H1 (cell line): ENCODE measurements at regions not wholly inside any gene's neighbourhood (a gene's known extent, or its start where the extent isn't known, plus 50 kb on each side); places are given as distances from the start of the nearest gene placed in this dataset.

Experiments used
- CTCF ChIA-PET: fragments of 300-600 bp; sonication (Branson Sonifier 250); formaldehyde crosslinking; loops from one replicate; lab custom pipeline; 2021; ENCODE audit not compliant: partially characterized antibody; lab: Charles Lee
- POLR2A ChIA-PET: fragments of 300-600 bp; sonication (Branson Sonifier 250); formaldehyde crosslinking; loops from one replicate; lab custom pipeline; 2021; ENCODE audit warnings: inconsistent platforms; ENCODE audit not compliant: partially characterized antibody; lab: Charles Lee
- DNase-seq, 2 experiments: peaks; one replicate each; pipeline versions ENCODE4 v3.0.0 to v3.0.0-alpha.2; 2010 to 2022; ENCODE audit warnings: low spot score in 2 of 2, low read depth in 1 of 2, mixed read lengths in 1 of 2
- FAIRE-seq: peaks from 2 replicates; lab custom pipeline; 2011; peaks lifted over from hg19 to GRCh38; lab: Jason Lieb, UNC
- H2AFZ ChIP-seq: 2 replicates; pipeline ENCODE4 v1.8.1; 2012; ENCODE audit warnings: low read length, inconsistent platforms
- H2AK5ac ChIP-seq: 2 replicates; pipeline ENCODE4 v1.6.1; 2013; ENCODE audit warnings: low read depth, low read length
- H2BK120ac ChIP-seq: replicated peaks from 2 replicates; pipeline ENCODE3; 2013; ENCODE audit warnings: low read depth, low read length, inconsistent platforms
- H2BK12ac ChIP-seq: 2 replicates; pipeline ENCODE4 v1.6.1; 2013; ENCODE audit warnings: low read depth, low read length
- H2BK15ac ChIP-seq: 2 replicates; pipeline ENCODE4 v1.6.1; 2013; ENCODE audit warnings: low read length
- H2BK20ac ChIP-seq: 2 replicates; pipeline ENCODE4 v1.6.1; 2013; ENCODE audit warnings: low read length
- H2BK5ac ChIP-seq: 2 replicates; pipeline ENCODE4 v1.6.1; 2013; ENCODE audit warnings: low read depth, low read length
- H3K14ac ChIP-seq: 2 replicates; pipeline ENCODE4 v1.6.1; 2013; ENCODE audit warnings: inconsistent platforms; ENCODE audit not compliant: insufficient read length
- H3K18ac ChIP-seq: 2 replicates; pipeline ENCODE4 v1.6.1; 2013; ENCODE audit warnings: low read length; ENCODE audit errors: extremely low read depth
- H3K23ac ChIP-seq: 2 replicates; pipeline ENCODE4 v1.6.1; 2013; ENCODE audit warnings: inconsistent platforms; ENCODE audit not compliant: insufficient read length
- H3K23me2 ChIP-seq: 2 replicates; pipeline ENCODE4 v1.6.1; 2013; ENCODE audit warnings: low read depth, low read length
- H3K27ac ChIP-seq: 2 replicates; pipeline ENCODE4 v1.6.1; 2011; ENCODE audit warnings: low read depth, low read length, inconsistent platforms
- H3K27me3 ChIP-seq, 4 experiments: replicated peaks in 1 of 4; 1 replicate in 1 of 4; 2 replicates in 3 of 4; pipeline versions ENCODE4 v1.6.1 to v1.8.1; 2011 to 2013; ENCODE audit warnings: low read length in 3 of 4, mild to moderate bottlenecking in 3 of 4, inconsistent platforms in 2 of 4, mixed read lengths in 2 of 4, moderate library complexity in 1 of 4; ENCODE audit not compliant: control insufficient read depth in 3 of 4, insufficient read depth in 3 of 4; ENCODE audit errors: extremely low read depth in 1 of 4
- H3K36me3 ChIP-seq, 4 experiments: 2 replicates each; pipeline versions ENCODE4 v1.6.1 to v1.8.1; 2011 to 2013; ENCODE audit warnings: mild to moderate bottlenecking in 4 of 4, low read length in 3 of 4, moderate library complexity in 2 of 4, control low read depth in 1 of 4, inconsistent platforms in 1 of 4; ENCODE audit not compliant: insufficient read depth in 4 of 4, control insufficient read depth in 2 of 4
- H3K4ac ChIP-seq: replicated peaks from 2 replicates; pipeline ENCODE3; 2013; ENCODE audit warnings: low read length, low read depth, mixed read lengths, inconsistent platforms; ENCODE audit not compliant: insufficient read length
- H3K4me1 ChIP-seq, 4 experiments: replicated peaks in 1 of 4; 1 replicate in 1 of 4; 2 replicates in 3 of 4; pipeline versions ENCODE4 v1.6.1 to v1.8.1; 2011 to 2013; ENCODE audit warnings: low read length in 3 of 4, inconsistent platforms in 2 of 4, mixed read lengths in 1 of 4; ENCODE audit not compliant: insufficient read depth in 4 of 4, control insufficient read depth in 3 of 4
- H3K4me2 ChIP-seq, 2 experiments: 2 replicates each; pipeline versions ENCODE4 v1.6.1 to v1.8.1; 2011 to 2013; ENCODE audit warnings: low read depth in 2 of 2, low read length in 2 of 2, control low read depth in 1 of 2, inconsistent platforms in 1 of 2, mild to moderate bottlenecking in 1 of 2; ENCODE audit not compliant: insufficient read depth in 1 of 2
- H3K4me3 ChIP-seq, 4 experiments: fragments of 200-600, 300-600 bp in 1 of 4; sonication (generic), shearing (Covaris generic), sonication (Bioruptor Twin) in 1 of 4; 2 replicates each; pipeline versions ENCODE4 v1.5.1 to v1.8.1; 2011 to 2016; ENCODE audit warnings: low read length in 4 of 4, low read depth in 3 of 4, control low read depth in 2 of 4, inconsistent platforms in 2 of 4, mild to moderate bottlenecking in 2 of 4, mixed read lengths in 1 of 4, moderate library complexity in 1 of 4; ENCODE audit not compliant: insufficient read depth in 2 of 4; ENCODE audit errors: extremely low read depth in 1 of 4
- H3K56ac ChIP-seq: replicated peaks from 2 replicates; pipeline ENCODE3; 2013; ENCODE audit warnings: low read depth, mild to moderate bottlenecking, mixed read lengths, low read length, inconsistent platforms; ENCODE audit not compliant: insufficient read length
- H3K79me1 ChIP-seq: 2 replicates; pipeline ENCODE4 v1.6.1; 2013; ENCODE audit warnings: low read depth, low read length, control low read depth
- H3K79me2 ChIP-seq, 2 experiments: 2 replicates each; pipeline versions ENCODE4 v1.6.1 to v1.8.1; 2012 to 2013; ENCODE audit warnings: low read length in 2 of 2, mild to moderate bottlenecking in 2 of 2, inconsistent platforms in 1 of 2; ENCODE audit not compliant: insufficient read depth in 2 of 2, control insufficient read depth in 1 of 2
- H3K9ac ChIP-seq, 4 experiments: replicated peaks in 1 of 4; 1 replicate in 1 of 4; 2 replicates in 3 of 4; pipeline versions ENCODE4 v1.6.1 to v1.8.1; 2011 to 2013; ENCODE audit warnings: low read depth in 3 of 4, low read length in 3 of 4, control low read depth in 2 of 4, mild to moderate bottlenecking in 2 of 4, moderate library complexity in 2 of 4, inconsistent platforms in 1 of 4; ENCODE audit errors: extremely low read depth in 1 of 4
- H3K9me3 ChIP-seq, 2 experiments: 2 replicates each; pipeline versions ENCODE4 v1.6.1 to v1.8.1; 2012 to 2013; ENCODE audit warnings: mild to moderate bottlenecking in 2 of 2, moderate library complexity in 2 of 2, control low read depth in 1 of 2, inconsistent platforms in 1 of 2, low read depth in 1 of 2, low read length in 1 of 2, mixed read lengths in 1 of 2; ENCODE audit not compliant: insufficient read depth in 2 of 2
- H4K20me1 ChIP-seq, 2 experiments: replicated peaks in 1 of 2; 2 replicates each; pipeline versions ENCODE3 to v1.8.1; 2011 to 2013; ENCODE audit warnings: inconsistent platforms in 2 of 2, low read length in 2 of 2, mild to moderate bottlenecking in 1 of 2; ENCODE audit not compliant: insufficient read depth in 2 of 2, control insufficient read depth in 1 of 2
- H4K5ac ChIP-seq: 2 replicates; pipeline ENCODE4 v1.6.1; 2013; ENCODE audit warnings: low read length, low read depth, mixed read lengths, inconsistent platforms; ENCODE audit not compliant: insufficient read length
- H4K8ac ChIP-seq: 2 replicates; pipeline ENCODE4 v1.8.0; 2013; ENCODE audit warnings: mild to moderate bottlenecking, moderate library complexity, low read length, inconsistent platforms; ENCODE audit not compliant: insufficient read depth; ENCODE audit errors: extremely low read depth
- H4K91ac ChIP-seq: replicated peaks from 2 replicates; pipeline ENCODE3; 2013; ENCODE audit warnings: low read length, mixed read lengths, inconsistent platforms; ENCODE audit not compliant: insufficient read length
- ASH2L ChIP-seq: fragments of 200-600, 300-600 bp; sonication (generic); IDR thresholded peaks from one replicate; pipeline ENCODE4 v1.7.1; 2017; ENCODE audit warnings: low read length
- EGR1 ChIP-seq: IDR thresholded peaks from 2 replicates; pipeline ENCODE4 v1.6.1; 2011; ENCODE audit warnings: low read depth, low read length, borderline replicate concordance
- JUN ChIP-seq: IDR thresholded peaks from 2 replicates; pipeline ENCODE4 v1.6.1; 2011; ENCODE audit warnings: low read depth, mild to moderate bottlenecking, improper control_type of control experiment, low read length
- RNF2 ChIP-seq: fragments of 200-900, 300-1000 bp; sonication (generic); IDR thresholded peaks from 2 replicates; pipeline ENCODE4 v1.7.1; 2016; ENCODE audit warnings: borderline replicate concordance, low read depth, mild to moderate bottlenecking, antibody characterized with exemption, low read length; ENCODE audit not compliant: poor library complexity, severe bottlenecking; ENCODE audit errors: missing control alignments
- RXRA ChIP-seq: IDR thresholded peaks from 2 replicates; pipeline ENCODE4 v1.6.1; 2011; ENCODE audit warnings: low read depth, mild to moderate bottlenecking, low read length, moderate library complexity; ENCODE audit not compliant: insufficient read depth
- WGBS, 2 experiments: shearing (Covaris generic) in 1 of 2; methylation state at CpG; one replicate each; pipeline versions ENCODE4 v1.1.6 to v1.1.7; 2013 to 2015; ENCODE audit warnings: low lambda C conversion rate in 2 of 2, mixed read lengths in 2 of 2, inconsistent platforms in 1 of 2, low coverage in 1 of 2, missing lambda C conversion rate in 1 of 2; ENCODE audit not compliant: insufficient replicate concordance in 2 of 2, insufficient coverage in 1 of 2, insufficient read length in 1 of 2; ENCODE audit errors: extremely low coverage in 1 of 2, missing lambda C conversion rate in 1 of 2; 5-methylcytosine and 5-hydroxymethylcytosine counted together

DNA sequence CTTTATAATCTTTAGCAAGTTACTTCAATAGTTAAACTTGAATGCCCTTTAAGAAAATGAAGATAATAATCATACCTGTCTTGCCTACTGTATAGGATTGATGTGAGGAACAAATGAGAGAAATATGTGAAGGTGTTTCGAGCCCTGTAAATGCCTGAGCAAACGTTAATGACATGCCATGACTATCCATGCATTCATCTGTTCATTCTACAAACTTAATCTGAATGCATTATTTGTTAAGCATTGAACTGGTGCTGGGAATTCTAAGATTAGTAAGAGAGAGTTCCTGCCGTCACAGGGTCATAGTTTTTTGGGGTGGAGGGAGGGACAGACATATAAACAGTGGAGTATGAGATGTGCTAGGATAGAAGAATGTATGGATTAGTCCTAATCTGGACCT is 111.5 kb upstream of the PRICKLE1 start:
- no peak overlapping the region for H2BK5ac ChIP-seq
- no peaks in the 10 kb centered on the region; a peak in 1 of 7 replicates for H3K27me3 ChIP-seq
- no peak overlapping the region for H4K5ac ChIP-seq
- no peak overlapping the region for H3K56ac ChIP-seq
- H3K23ac ChIP-seq: no peak overlapping the region
- no peak overlapping the region for H4K8ac ChIP-seq
- no peak overlapping the region for H3K4ac ChIP-seq
- no peak overlapping the region for H2BK15ac ChIP-seq
- H2BK120ac ChIP-seq: no peak overlapping the region
- H3K4me3 ChIP-seq: no peak overlapping the region
- POLR2A ChIA-PET: no interaction called here
- no peak overlapping the region for H2AK5ac ChIP-seq
- no peak overlapping the region for H4K91ac ChIP-seq
- H2AFZ ChIP-seq: no peak overlapping the region
- H3K23me2 ChIP-seq: no peaks in the 10 kb centered on the region
- no peak overlapping the region for H3K4me2 ChIP-seq
- FAIRE-seq (no peak), DNase-seq (no peak)
- no peaks in the 10 kb centered on the region for H4K20me1 ChIP-seq
- no peak overlapping the region for H3K18ac ChIP-seq
- no peak overlapping the region for H3K14ac ChIP-seq
- no peaks in the 10 kb centered on the region for H3K36me3 ChIP-seq
- no peak overlapping the region for H2BK20ac ChIP-seq
- CTCF ChIA-PET: interaction anchor here (1.0 kb wide), 1 partner anchor 30 kb away, joined by 3 read pairs; no protein-coding TSS in a partner anchor
- no peaks in the 10 kb centered on the region for H3K79me1 ChIP-seq
- H2BK12ac ChIP-seq: no peak overlapping the region
- H3K27ac ChIP-seq: no peak overlapping the region
- H3K9me3 ChIP-seq: no peaks in the 10 kb centered on the region
- H3K79me2 ChIP-seq: no peaks in the 10 kb centered on the region
- TF ChIP-seq RXRA: no peak
- TF ChIP-seq RNF2: no peak
- TF ChIP-seq EGR1: no peak
- no peak for TF ChIP-seq JUN
- TF ChIP-seq ASH2L: no peak
- WGBS, 2 experiments: 88% methylated on average over 3 of the region's 3 CpGs; no CpG with 5 or more reads in 1 of the 2 experiments
- no peak overlapping the region for H3K9ac ChIP-seq
- H3K4me1 ChIP-seq: no peaks in the 10 kb centered on the region
